ENCODE measurements at regions not wholly inside any gene's neighbourhood (a gene's known extent, or its start where the extent isn't known, plus 50 kb on each side); places are given as distances from the start of the nearest gene placed in this dataset.

DNA sequence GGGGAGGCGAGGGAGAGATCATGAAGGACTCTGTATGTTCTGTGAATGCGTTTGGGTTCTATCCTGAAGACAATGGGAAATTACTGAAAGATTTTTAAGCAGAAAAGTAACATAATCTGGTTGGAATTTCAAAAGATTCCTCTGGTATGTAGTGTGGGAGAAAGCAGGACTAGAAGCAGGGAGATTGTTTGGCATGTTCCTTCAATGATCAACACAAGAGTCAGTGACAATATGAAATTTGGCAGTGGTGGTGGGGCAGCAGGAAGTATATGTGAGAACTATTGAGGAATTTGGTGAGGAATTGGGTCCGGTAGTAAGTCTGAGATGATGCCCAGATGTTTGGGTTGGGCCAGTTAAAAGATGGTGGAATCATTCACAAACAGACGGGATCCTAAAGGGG lies 348.7 kb downstream of the CD83 start:
- intact Hi-C loops (cut with micrococcal nuclease; ENCODE audit: unreplicated experiment) (no loop called here), in situ Hi-C loops (cut with MboI) (no loop called here)
- POLR2A ChIA-PET: no interaction called here
- no peak overlapping the region for H2AFZ ChIP-seq (ENCODE audit: control insufficient read depth, low read depth, low read length)
- H3K36me3 ChIP-seq (ENCODE audit: control insufficient read depth in 2 of 2, insufficient read depth in 2 of 2, low read length in 1 of 2): no peaks in the 10 kb centered on the region
- no peak overlapping the region for H3K4me3 ChIP-seq
- no peak overlapping the region for H3K4me2 ChIP-seq (ENCODE audit: control insufficient read depth, insufficient read depth)
- no peaks in the 10 kb centered on the region for H3K27me3 ChIP-seq (replicated peaks in 1 of 2; ENCODE audit: control insufficient read depth in 2 of 2, insufficient read depth in 2 of 2, low read length in 1 of 2)
- 63% methylated on average over 4 of the region's 4 CpGs for WGBS (ENCODE audit: insufficient coverage, insufficient replicate concordance, low lambda C conversion rate, missing lambda C conversion rate)
- H3K79me2 ChIP-seq (ENCODE audit: control insufficient read depth, insufficient read depth, low read length): no peaks in the 10 kb centered on the region
- RAD21 ChIA-PET (ENCODE audit: unreplicated experiment): no interaction called here
- no peak overlapping the region for H3K9ac ChIP-seq (ENCODE audit: control insufficient read depth, insufficient read depth, low read length)
- no peaks in the 10 kb centered on the region for H3K4me1 ChIP-seq (ENCODE audit: control insufficient read depth, insufficient read depth, low read length)
- SMC1A ChIA-PET (ENCODE audit: uncharacterized antibody, unreplicated experiment): no interaction called here
- CTCF ChIA-PET: no interaction called here
- H3K9me3 ChIP-seq (replicated peaks; ENCODE audit: control insufficient read depth, insufficient read depth, low read length): no peaks in the 10 kb centered on the region
- no peak overlapping the region for H3K27ac ChIP-seq (ENCODE audit: control insufficient read depth, insufficient read depth)
- no peak for DNase-seq (ENCODE audit: low read depth, low spot score)
- no peaks in the 10 kb centered on the region for H4K20me1 ChIP-seq (ENCODE audit: control insufficient read depth, insufficient read depth)
- no peak for FAIRE-seq
- no TSS peak for BruUV-seq (replicated peaks)
- no peak for ATAC-seq
- TF ChIP-seq CBX5 (IDR thresholded peaks at IDR 0.05; ENCODE audit: low read depth): no peak
- TF ChIP-seq, protein P1, sequence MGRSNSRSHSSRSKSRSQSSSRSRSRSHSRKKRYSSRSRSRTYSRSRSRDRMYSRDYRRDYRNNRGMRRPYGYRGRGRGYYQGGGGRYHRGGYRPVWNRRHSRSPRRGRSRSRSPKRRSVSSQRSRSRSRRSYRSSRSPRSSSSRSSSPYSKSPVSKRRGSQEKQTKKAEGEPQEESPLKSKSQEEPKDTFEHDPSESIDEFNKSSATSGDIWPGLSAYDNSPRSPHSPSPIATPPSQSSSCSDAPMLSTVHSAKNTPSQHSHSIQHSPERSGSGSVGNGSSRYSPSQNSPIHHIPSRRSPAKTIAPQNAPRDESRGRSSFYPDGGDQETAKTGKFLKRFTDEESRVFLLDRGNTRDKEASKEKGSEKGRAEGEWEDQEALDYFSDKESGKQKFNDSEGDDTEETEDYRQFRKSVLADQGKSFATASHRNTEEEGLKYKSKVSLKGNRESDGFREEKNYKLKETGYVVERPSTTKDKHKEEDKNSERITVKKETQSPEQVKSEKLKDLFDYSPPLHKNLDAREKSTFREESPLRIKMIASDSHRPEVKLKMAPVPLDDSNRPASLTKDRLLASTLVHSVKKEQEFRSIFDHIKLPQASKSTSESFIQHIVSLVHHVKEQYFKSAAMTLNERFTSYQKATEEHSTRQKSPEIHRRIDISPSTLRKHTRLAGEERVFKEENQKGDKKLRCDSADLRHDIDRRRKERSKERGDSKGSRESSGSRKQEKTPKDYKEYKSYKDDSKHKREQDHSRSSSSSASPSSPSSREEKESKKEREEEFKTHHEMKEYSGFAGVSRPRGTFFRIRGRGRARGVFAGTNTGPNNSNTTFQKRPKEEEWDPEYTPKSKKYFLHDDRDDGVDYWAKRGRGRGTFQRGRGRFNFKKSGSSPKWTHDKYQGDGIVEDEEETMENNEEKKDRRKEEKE (IDR thresholded peaks at IDR 0.05): no peak
- TF ChIP-seq, protein P2, sequence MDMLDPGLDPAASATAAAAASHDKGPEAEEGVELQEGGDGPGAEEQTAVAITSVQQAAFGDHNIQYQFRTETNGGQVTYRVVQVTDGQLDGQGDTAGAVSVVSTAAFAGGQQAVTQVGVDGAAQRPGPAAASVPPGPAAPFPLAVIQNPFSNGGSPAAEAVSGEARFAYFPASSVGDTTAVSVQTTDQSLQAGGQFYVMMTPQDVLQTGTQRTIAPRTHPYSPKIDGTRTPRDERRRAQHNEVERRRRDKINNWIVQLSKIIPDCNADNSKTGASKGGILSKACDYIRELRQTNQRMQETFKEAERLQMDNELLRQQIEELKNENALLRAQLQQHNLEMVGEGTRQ (IDR thresholded peaks at IDR 0.05; ENCODE audit: borderline replicate concordance, low read depth, low read length): no peak
- TF ChIP-seq, protein P3, sequence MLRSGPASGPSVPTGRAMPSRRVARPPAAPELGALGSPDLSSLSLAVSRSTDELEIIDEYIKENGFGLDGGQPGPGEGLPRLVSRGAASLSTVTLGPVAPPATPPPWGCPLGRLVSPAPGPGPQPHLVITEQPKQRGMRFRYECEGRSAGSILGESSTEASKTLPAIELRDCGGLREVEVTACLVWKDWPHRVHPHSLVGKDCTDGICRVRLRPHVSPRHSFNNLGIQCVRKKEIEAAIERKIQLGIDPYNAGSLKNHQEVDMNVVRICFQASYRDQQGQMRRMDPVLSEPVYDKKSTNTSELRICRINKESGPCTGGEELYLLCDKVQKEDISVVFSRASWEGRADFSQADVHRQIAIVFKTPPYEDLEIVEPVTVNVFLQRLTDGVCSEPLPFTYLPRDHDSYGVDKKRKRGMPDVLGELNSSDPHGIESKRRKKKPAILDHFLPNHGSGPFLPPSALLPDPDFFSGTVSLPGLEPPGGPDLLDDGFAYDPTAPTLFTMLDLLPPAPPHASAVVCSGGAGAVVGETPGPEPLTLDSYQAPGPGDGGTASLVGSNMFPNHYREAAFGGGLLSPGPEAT (IDR thresholded peaks at IDR 0.05; ENCODE audit: low read depth): no peak
- no peak for TF ChIP-seq GATAD2B (conservative IDR thresholded peaks at IDR 0.05; ENCODE audit: low read depth)
- no peak for TF ChIP-seq PAX5 (IDR thresholded peaks at IDR 0.05; ENCODE audit: borderline replicate concordance, low read depth, low read length)
- TF ChIP-seq NBN (IDR thresholded peaks at IDR 0.05): no peak
- TF ChIP-seq, protein P4, sequence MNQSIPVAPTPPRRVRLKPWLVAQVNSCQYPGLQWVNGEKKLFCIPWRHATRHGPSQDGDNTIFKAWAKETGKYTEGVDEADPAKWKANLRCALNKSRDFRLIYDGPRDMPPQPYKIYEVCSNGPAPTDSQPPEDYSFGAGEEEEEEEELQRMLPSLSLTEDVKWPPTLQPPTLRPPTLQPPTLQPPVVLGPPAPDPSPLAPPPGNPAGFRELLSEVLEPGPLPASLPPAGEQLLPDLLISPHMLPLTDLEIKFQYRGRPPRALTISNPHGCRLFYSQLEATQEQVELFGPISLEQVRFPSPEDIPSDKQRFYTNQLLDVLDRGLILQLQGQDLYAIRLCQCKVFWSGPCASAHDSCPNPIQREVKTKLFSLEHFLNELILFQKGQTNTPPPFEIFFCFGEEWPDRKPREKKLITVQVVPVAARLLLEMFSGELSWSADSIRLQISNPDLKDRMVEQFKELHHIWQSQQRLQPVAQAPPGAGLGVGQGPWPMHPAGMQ (IDR thresholded peaks at IDR 0.05; ENCODE audit: borderline replicate concordance): no peak
- no peak for TF ChIP-seq POLR2A (IDR thresholded peaks at IDR 0.05; ENCODE audit: low read depth, low read length)
- no peak for TF ChIP-seq MYC (IDR thresholded peaks at IDR 0.05; ENCODE audit: insufficient read depth, insufficient read length, insufficient replicate concordance, low read length, severe bottlenecking)
- TF ChIP-seq JUNB (IDR thresholded peaks at IDR 0.05): no peak
- no peak for TF ChIP-seq CBFB (IDR thresholded peaks at IDR 0.05; ENCODE audit: low read depth)
- TF ChIP-seq, protein P5, sequence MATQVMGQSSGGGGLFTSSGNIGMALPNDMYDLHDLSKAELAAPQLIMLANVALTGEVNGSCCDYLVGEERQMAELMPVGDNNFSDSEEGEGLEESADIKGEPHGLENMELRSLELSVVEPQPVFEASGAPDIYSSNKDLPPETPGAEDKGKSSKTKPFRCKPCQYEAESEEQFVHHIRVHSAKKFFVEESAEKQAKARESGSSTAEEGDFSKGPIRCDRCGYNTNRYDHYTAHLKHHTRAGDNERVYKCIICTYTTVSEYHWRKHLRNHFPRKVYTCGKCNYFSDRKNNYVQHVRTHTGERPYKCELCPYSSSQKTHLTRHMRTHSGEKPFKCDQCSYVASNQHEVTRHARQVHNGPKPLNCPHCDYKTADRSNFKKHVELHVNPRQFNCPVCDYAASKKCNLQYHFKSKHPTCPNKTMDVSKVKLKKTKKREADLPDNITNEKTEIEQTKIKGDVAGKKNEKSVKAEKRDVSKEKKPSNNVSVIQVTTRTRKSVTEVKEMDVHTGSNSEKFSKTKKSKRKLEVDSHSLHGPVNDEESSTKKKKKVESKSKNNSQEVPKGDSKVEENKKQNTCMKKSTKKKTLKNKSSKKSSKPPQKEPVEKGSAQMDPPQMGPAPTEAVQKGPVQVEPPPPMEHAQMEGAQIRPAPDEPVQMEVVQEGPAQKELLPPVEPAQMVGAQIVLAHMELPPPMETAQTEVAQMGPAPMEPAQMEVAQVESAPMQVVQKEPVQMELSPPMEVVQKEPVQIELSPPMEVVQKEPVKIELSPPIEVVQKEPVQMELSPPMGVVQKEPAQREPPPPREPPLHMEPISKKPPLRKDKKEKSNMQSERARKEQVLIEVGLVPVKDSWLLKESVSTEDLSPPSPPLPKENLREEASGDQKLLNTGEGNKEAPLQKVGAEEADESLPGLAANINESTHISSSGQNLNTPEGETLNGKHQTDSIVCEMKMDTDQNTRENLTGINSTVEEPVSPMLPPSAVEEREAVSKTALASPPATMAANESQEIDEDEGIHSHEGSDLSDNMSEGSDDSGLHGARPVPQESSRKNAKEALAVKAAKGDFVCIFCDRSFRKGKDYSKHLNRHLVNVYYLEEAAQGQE (IDR thresholded peaks at IDR 0.05; ENCODE audit: low read depth, low read length): no peak
- no peak for TF ChIP-seq RAD51 (IDR thresholded peaks at IDR 0.05)
- no peak for TF ChIP-seq SIX5 (IDR thresholded peaks at IDR 0.05; ENCODE audit: low read depth, low read length, severe bottlenecking)

Measured in GM12878 (cell line).